ENCODE measurements at regions not wholly inside any gene's neighbourhood (a gene's known extent, or its start where the extent isn't known, plus 50 kb on each side); places are given as distances from the start of the nearest gene placed in this dataset.

GRCh38 chr4:60879135-60879701, 320.9 kb upstream of the ADGRL3 start:
- H3K4me3 ChIP-seq: no peak overlapping the region
- no peaks in the 10 kb centered on the region for H3K9me3 ChIP-seq
- no peaks in the 10 kb centered on the region for H3K36me3 ChIP-seq
- no peaks in the 10 kb centered on the region for H3K27me3 ChIP-seq
- H3K27ac ChIP-seq: no peak overlapping the region
- TF ChIP-seq POLR2A (IDR thresholded peaks at IDR 0.05) (no peak), CTCF (IDR thresholded peaks at IDR 0.05) (no peak)
- no peak for DNase-seq
- H3K4me1 ChIP-seq: no peaks in the 10 kb centered on the region

GRCh38 chr4:60884587-60884986, 315.5 kb upstream of the ADGRL3 start:
- H3K9me3 ChIP-seq: no peaks in the 10 kb centered on the region
- DNase-seq: no peak
- H3K27ac ChIP-seq: no peak overlapping the region
- no peaks in the 10 kb centered on the region for H3K4me1 ChIP-seq
- TF ChIP-seq CTCF (IDR thresholded peaks at IDR 0.05) (no peak), POLR2A (IDR thresholded peaks at IDR 0.05) (no peak)
- H3K36me3 ChIP-seq: no peaks in the 10 kb centered on the region
- H3K27me3 ChIP-seq: no peaks in the 10 kb centered on the region
- H3K4me3 ChIP-seq: no peak overlapping the region

GRCh38 chr4:60885011-60885410, 315.1 kb upstream of the ADGRL3 start:
- H3K36me3 ChIP-seq: no peaks in the 10 kb centered on the region
- no peak overlapping the region for H3K4me3 ChIP-seq
- no peaks in the 10 kb centered on the region for H3K27me3 ChIP-seq
- no peaks in the 10 kb centered on the region for H3K9me3 ChIP-seq
- no peak overlapping the region for H3K27ac ChIP-seq
- TF ChIP-seq POLR2A (IDR thresholded peaks at IDR 0.05) (no peak), CTCF (IDR thresholded peaks at IDR 0.05) (no peak)
- no peak for DNase-seq
- no peaks in the 10 kb centered on the region for H3K4me1 ChIP-seq

- no peak for TF ChIP-seq CTCF (IDR thresholded peaks at IDR 0.05)
- no peak for TF ChIP-seq POLR2A (IDR thresholded peaks at IDR 0.05)
- Histone ChIP-seq H3K36me3 (no peaks in the 10 kb centered on the region), H3K4me3 (no peak overlapping the region), H3K9me3 (no peaks in the 10 kb centered on the region), H3K27ac (no peak overlapping the region), H3K27me3 (no peaks in the 10 kb centered on the region), H3K4me1 (no peaks in the 10 kb centered on the region)
- no peak for DNase-seq
These were observed 309.4 kb upstream of the ADGRL3 start for GRCh38 chr4:60890743-60891142.

- no peaks in the 10 kb centered on the region for H3K9me3 ChIP-seq
These were observed 308.2 kb upstream of the ADGRL3 start for GRCh38 chr4:60891947-60892346.

More at GRCh38 chr4:60891947-60892346, 308.2 kb upstream of the ADGRL3 start:
- Histone ChIP-seq H3K4me3 (no peak overlapping the region), H3K36me3 (no peaks in the 10 kb centered on the region), H3K27me3 (no peaks in the 10 kb centered on the region), H3K4me1 (no peaks in the 10 kb centered on the region), H3K27ac (no peak overlapping the region)
- DNase-seq: no peak
- TF ChIP-seq POLR2A (IDR thresholded peaks at IDR 0.05) (no peak), CTCF (IDR thresholded peaks at IDR 0.05) (no peak)

Data from Peyer's patch (tissue), 4 donors.